ENCODE measurements at regions not wholly inside any gene's neighbourhood (a gene's known extent, or its start where the extent isn't known, plus 50 kb on each side); places are given as distances from the start of the nearest gene placed in this dataset.

GRCh38 chr5:132130918-132131715, 57.5 kb downstream of the CSF2 start:
- H3K4me2 ChIP-seq (ENCODE audit: low read length) = no peak overlapping the region
- H3K9ac ChIP-seq (ENCODE audit: low read depth, low read length) = no peak overlapping the region
- peaks cover 2% of the 10 kb centered on the region for H3K9me3 ChIP-seq (replicated peaks; ENCODE audit: low read length)
- no peaks in the 10 kb centered on the region for H3K27me3 ChIP-seq (ENCODE audit: control insufficient read depth, insufficient read depth, low read length)
- no peak overlapping the region for H3K4me3 ChIP-seq (ENCODE audit: low read length)
- H3K4me1 ChIP-seq (ENCODE audit: control insufficient read depth, insufficient read depth, low read length) = no peaks in the 10 kb centered on the region
- no peaks in the 10 kb centered on the region for H3K36me3 ChIP-seq (ENCODE audit: insufficient read depth, low read length)

DNA sequence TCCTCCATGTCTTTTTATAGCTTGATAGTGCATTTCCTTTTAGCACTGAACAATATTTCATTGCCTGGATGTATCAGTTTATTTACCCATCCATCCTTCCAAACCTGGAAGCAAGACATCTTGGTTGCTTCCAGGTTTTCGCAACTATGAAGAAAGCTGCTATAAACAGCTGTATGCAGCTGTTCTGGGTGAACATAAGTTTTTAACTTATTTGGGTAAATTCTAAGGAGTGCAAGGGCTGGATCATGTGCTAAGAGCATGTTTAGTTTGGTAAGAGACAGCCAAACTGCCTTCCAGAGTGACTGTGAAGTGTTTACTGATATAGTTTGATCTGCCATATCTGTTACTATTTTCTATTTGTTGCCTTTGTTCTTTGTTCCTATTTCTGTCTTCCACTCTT, 58.5 kb downstream of the CSF2 start:
- Histone ChIP-seq H3K9ac (ENCODE audit: low read depth, low read length) (no peak overlapping the region), H3K4me3 (ENCODE audit: low read length) (no peak overlapping the region), H3K4me2 (ENCODE audit: low read length) (no peak overlapping the region), H3K9me3 (replicated peaks; ENCODE audit: low read length) (peaks cover 2% of the 10 kb centered on the region), H3K27me3 (ENCODE audit: control insufficient read depth, insufficient read depth, low read length) (no peaks in the 10 kb centered on the region), H3K36me3 (ENCODE audit: insufficient read depth, low read length) (no peaks in the 10 kb centered on the region), H3K4me1 (ENCODE audit: control insufficient read depth, insufficient read depth, low read length) (peaks cover 6% of the 10 kb centered on the region)

DNA sequence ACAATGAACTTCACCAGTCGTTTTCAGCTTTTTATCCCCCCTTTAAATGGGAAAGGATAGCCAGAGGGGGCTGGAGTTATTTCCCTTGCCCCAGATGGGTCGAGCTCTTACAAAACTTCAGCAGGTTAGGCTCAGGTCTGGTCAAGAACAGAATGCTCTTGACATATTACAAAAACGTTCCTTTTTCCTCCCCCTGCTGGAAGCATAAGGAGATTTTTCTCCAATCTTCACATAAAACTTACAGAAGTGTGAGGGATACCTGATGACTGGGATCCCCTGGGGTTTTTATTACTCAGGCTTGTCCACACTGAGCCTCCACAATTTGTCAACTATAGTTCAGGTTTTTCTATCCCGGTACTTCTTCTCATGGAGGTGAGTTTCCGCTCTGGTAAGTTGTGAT, 60.8 kb downstream of the CSF2 start:
- Histone ChIP-seq H3K4me1 (ENCODE audit: control insufficient read depth, insufficient read depth, low read length) (peaks cover 20% of the 10 kb centered on the region), H3K4me2 (ENCODE audit: low read length) (no peak overlapping the region), H3K9me3 (replicated peaks; ENCODE audit: low read length) (peaks cover 2% of the 10 kb centered on the region), H3K4me3 (ENCODE audit: low read length) (no peak overlapping the region), H3K9ac (ENCODE audit: low read depth, low read length) (no peak overlapping the region), H3K27me3 (ENCODE audit: control insufficient read depth, insufficient read depth, low read length) (no peaks in the 10 kb centered on the region), H3K36me3 (ENCODE audit: insufficient read depth, low read length) (no peaks in the 10 kb centered on the region)

DNA sequence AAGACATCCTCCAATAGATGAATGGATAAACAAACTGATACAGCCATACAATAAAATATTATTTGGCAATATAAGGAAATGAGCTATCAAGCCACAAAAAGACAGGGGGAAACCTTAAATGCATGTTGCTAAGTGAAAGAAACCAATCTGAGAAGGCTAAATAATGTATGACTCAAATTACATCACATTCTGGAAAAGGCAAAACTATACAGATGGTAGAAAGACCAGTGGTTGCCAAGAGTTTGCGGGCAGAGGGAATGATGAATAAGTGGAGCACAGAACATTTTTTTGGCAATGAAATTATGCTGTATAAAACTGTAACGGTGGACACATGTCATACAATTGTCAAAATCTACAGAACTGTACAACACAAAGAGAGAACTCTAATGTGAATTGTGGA, 63.3 kb downstream of the CSF2 start:
- no peaks in the 10 kb centered on the region for H3K9me3 ChIP-seq (replicated peaks; ENCODE audit: low read length)
- H3K4me1 ChIP-seq (ENCODE audit: control insufficient read depth, insufficient read depth, low read length) = peaks cover 20% of the 10 kb centered on the region
- peak overlapping the region; percentile 20 for H3K9ac ChIP-seq (ENCODE audit: low read depth, low read length)
- no peaks in the 10 kb centered on the region for H3K27me3 ChIP-seq (ENCODE audit: control insufficient read depth, insufficient read depth, low read length)
- H3K4me2 ChIP-seq (ENCODE audit: low read length) = peak overlapping the region; percentile 53
- no peak overlapping the region for H3K4me3 ChIP-seq (ENCODE audit: low read length)
- no peaks in the 10 kb centered on the region for H3K36me3 ChIP-seq (ENCODE audit: insufficient read depth, low read length)

- H3K4me2 ChIP-seq (ENCODE audit: low read length) = peak overlapping the region; percentile 32
- no peaks in the 10 kb centered on the region for H3K9me3 ChIP-seq (replicated peaks; ENCODE audit: low read length)
- H3K27me3 ChIP-seq (ENCODE audit: control insufficient read depth, insufficient read depth, low read length) = no peaks in the 10 kb centered on the region
- H3K4me3 ChIP-seq (ENCODE audit: low read length) = no peak overlapping the region
- peak overlapping the region; percentile 5 for H3K9ac ChIP-seq (ENCODE audit: low read depth, low read length)
- peaks cover 20% of the 10 kb centered on the region for H3K4me1 ChIP-seq (ENCODE audit: control insufficient read depth, insufficient read depth, low read length)
- no peaks in the 10 kb centered on the region for H3K36me3 ChIP-seq (ENCODE audit: insufficient read depth, low read length)
Measured at GRCh38 chr5:132138260-132138659, 64.7 kb downstream of the CSF2 start.

Data from skeletal muscle satellite cell (primary cell).